Esophagus squamous epithelium (tissue), 4 donors: ENCODE measurements at regions not wholly inside any gene's neighbourhood (a gene's known extent, or its start where the extent isn't known, plus 50 kb on each side); places are given as distances from the start of the nearest gene placed in this dataset.

Experiments used
- CTCF ChIP-seq, 6 experiments: fragments of 450-650 bp in 4 of 6; fragments of 200-600 bp in 2 of 6; sonication (generic) in 2 of 6; IDR thresholded peaks; one replicate each; pipeline ENCODE4 v1.5.1; 2016 to 2019; ENCODE audit warnings: antibody characterized with exemption in 6 of 6, mild to moderate bottlenecking in 4 of 6, moderate library complexity in 4 of 6
- POLR2A ChIP-seq, 4 donors: fragments of 450-650 bp; IDR thresholded peaks; one replicate each; pipeline ENCODE4 v1.6.1; 2017; ENCODE audit warnings: antibody characterized with exemption in 4 of 4, mild to moderate bottlenecking in 4 of 4, moderate library complexity in 3 of 4

GRCh38 chr17:70863436-70864248 lies 694.3 kb downstream of the KCNJ2 start:
- TF ChIP-seq POLR2A (IDR thresholded peaks at IDR 0.05) (no peak), CTCF (IDR thresholded peaks at IDR 0.05) (no peak)
